HG02623 (cell line): ENCODE measurements at regions not wholly inside any gene's neighbourhood (a gene's known extent, or its start where the extent isn't known, plus 50 kb on each side); places are given as distances from the start of the nearest gene placed in this dataset.
A peak's percentile ranks its signal among the peaks of the same experiment; 100 is the strongest.

ENCODE experiments used
- ATAC-seq: cut with Tn5 transposase; IDR thresholded peaks from one replicate; pipeline ENCODE4 v1.9.1; 2021; ENCODE audit warnings: moderate library complexity; ENCODE audit not compliant: unreplicated experiment

GRCh38 chr6:105626295-105627158 lies 223.6 kb upstream of the PREP start:
- no peak for ATAC-seq

- no peak for ATAC-seq
Measured at GRCh38 chr6:105624021-105624420, 221.1 kb upstream of the PREP start.

- no peak for ATAC-seq
Measured at GRCh38 chr6:105622226-105622625, 219.3 kb upstream of the PREP start.

- ATAC-seq = no peak
Measured at GRCh38 chr6:105621564-105622175, 218.8 kb upstream of the PREP start.

GRCh38 chr6:105620878-105621277 lies 218.0 kb upstream of the PREP start:
- no peak for ATAC-seq

GRCh38 chr6:105619971-105620741 lies 217.3 kb upstream of the PREP start:
- ATAC-seq = no peak

GRCh38 chr6:105618247-105618646 lies 215.4 kb upstream of the PREP start:
- no peak for ATAC-seq

GRCh38 chr6:105616521-105616920 lies 213.6 kb upstream of the PREP start:
- ATAC-seq = no peak

- no peak for ATAC-seq
Measured at GRCh38 chr6:105611606-105612005, 208.7 kb upstream of the PREP start.

GRCh38 chr6:105609375-105609991 lies 206.6 kb upstream of the PREP start:
- no peak for ATAC-seq

GRCh38 chr6:105608711-105609374 lies 206.0 kb upstream of the PREP start:
- ATAC-seq = no peak

GRCh38 chr6:105607636-105608621 lies 205.0 kb upstream of the PREP start:
- ATAC-seq = no peak

- ATAC-seq = no peak
Measured at GRCh38 chr6:105606831-105607463, 204.1 kb upstream of the PREP start.

- no peak for ATAC-seq
Measured at GRCh38 chr6:105604587-105604884, 201.7 kb upstream of the PREP start.

GRCh38 chr6:105603788-105604586 lies 201.1 kb upstream of the PREP start:
- no peak for ATAC-seq

GRCh38 chr6:105601541-105602236 lies 198.8 kb upstream of the PREP start:
- peak; percentile 89 for ATAC-seq

- ATAC-seq = no peak
Measured at GRCh38 chr6:105600336-105601260, 197.7 kb upstream of the PREP start.
